Tibial nerve (tissue), 4 donors: ENCODE measurements at regions not wholly inside any gene's neighbourhood (a gene's known extent, or its start where the extent isn't known, plus 50 kb on each side); places are given as distances from the start of the nearest gene placed in this dataset.

ENCODE experiments used
- EP300 ChIP-seq, 2 donors: sonication (generic); formaldehyde crosslinking; IDR thresholded peaks; one replicate each; pipeline ENCODE4 v1.6.1; 2017; ENCODE audit warnings: antibody characterized with exemption in 2 of 2, mild to moderate bottlenecking in 1 of 2
- POLR2A ChIP-seq, 2 donors: fragments of 450-650 bp; IDR thresholded peaks; one replicate each; pipeline ENCODE4 v1.6.1; 2017; ENCODE audit warnings: antibody characterized with exemption in 2 of 2, mild to moderate bottlenecking in 2 of 2, moderate library complexity in 2 of 2
- TF ChIP-seq, protein P1 (sequence below), 5 experiments: fragments of 200-600 bp in 3 of 5; fragments of 450-650 bp in 2 of 5; sonication (generic) in 3 of 5; IDR thresholded peaks; one replicate each; pipeline ENCODE4 v1.5.1; 2016 to 2019; ENCODE audit warnings: antibody characterized with exemption in 5 of 5, mild to moderate bottlenecking in 3 of 5, moderate library complexity in 2 of 5

DNA sequence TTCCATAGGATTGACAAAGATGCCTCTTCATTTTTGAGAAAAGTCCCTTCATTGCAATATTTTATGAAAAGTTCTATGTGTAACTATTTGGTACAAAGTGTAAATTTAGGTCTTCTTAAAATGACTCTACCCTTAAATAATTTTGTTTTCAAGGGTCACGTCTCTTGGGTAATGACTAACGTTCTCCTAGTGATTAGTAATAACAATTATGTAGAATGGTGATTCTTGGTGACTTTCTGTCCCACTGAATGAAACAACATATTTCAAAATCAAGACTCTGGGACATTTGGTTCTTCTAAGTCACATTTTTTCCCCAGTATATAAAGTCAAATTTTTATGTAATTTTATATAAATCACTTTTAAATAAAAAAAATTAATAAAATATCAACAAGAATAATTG is 277.5 kb upstream of the ADAMTS5 start:
- TF ChIP-seq, protein P1, sequence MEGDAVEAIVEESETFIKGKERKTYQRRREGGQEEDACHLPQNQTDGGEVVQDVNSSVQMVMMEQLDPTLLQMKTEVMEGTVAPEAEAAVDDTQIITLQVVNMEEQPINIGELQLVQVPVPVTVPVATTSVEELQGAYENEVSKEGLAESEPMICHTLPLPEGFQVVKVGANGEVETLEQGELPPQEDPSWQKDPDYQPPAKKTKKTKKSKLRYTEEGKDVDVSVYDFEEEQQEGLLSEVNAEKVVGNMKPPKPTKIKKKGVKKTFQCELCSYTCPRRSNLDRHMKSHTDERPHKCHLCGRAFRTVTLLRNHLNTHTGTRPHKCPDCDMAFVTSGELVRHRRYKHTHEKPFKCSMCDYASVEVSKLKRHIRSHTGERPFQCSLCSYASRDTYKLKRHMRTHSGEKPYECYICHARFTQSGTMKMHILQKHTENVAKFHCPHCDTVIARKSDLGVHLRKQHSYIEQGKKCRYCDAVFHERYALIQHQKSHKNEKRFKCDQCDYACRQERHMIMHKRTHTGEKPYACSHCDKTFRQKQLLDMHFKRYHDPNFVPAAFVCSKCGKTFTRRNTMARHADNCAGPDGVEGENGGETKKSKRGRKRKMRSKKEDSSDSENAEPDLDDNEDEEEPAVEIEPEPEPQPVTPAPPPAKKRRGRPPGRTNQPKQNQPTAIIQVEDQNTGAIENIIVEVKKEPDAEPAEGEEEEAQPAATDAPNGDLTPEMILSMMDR (IDR thresholded peaks at IDR 0.05): no peak
- TF ChIP-seq POLR2A (IDR thresholded peaks at IDR 0.05): no peak
- TF ChIP-seq EP300 (IDR thresholded peaks at IDR 0.05): peak; percentile 33 to 43
